PC-9 (cell line): ENCODE measurements at regions not wholly inside any gene's neighbourhood (a gene's known extent, or its start where the extent isn't known, plus 50 kb on each side); places are given as distances from the start of the nearest gene placed in this dataset.

ENCODE experiments used
- CTCF ChIP-seq: fragments of 200-600 bp; sonication (generic); conservative IDR thresholded peaks from 2 replicates; pipeline ENCODE4 v1.6.1; 2017; ENCODE audit warnings: mixed run types, antibody characterized with exemption, mild to moderate bottlenecking, moderate library complexity
- EZH2 ChIP-seq: fragments of 200-600 bp; sonication (generic); IDR thresholded peaks from 2 replicates; pipeline ENCODE4 v1.8.0; 2017; ENCODE audit warnings: antibody characterized with exemption, low read depth

DNA sequence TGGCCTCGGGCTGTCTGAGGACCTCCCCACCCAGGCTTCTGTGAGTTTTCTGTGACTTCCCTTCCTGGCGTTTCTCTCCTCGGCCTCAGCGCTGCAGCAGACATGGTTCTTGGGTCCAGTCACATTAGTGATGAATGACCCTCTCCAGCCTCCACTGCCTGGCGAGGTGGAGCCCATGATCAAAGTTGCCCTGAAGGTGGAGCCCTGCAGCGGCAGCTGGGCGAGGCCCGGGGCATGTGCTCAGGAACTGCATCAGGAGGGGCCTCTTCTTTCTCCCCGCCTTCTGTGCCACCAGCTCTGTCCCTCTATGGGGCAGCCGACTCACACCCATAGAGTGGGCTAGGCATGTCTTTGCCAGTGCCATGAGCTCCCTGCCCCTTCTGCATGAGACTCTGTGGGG, 1079.7 kb downstream of the TBC1D22A start:
- TF ChIP-seq EZH2 (no peak), CTCF (no peak)
